Activated CD4-positive, alpha-beta memory T cell treated with anti-CD3 and anti-CD28 coated beads for 36 hours (primary cell): ENCODE measurements at regions not wholly inside any gene's neighbourhood (a gene's known extent, or its start where the extent isn't known, plus 50 kb on each side); places are given as distances from the start of the nearest gene placed in this dataset.

ENCODE experiments used
- CTCF ChIA-PET: fragments of 350-600 bp; sonication (Branson Sonifier 250); formaldehyde crosslinking; loops from one replicate; lab custom pipeline; 2021; ENCODE audit warnings: antibody characterized with exemption, inconsistent platforms; lab: Charles Lee
- POLR2A ChIA-PET: fragments of 350-600 bp; sonication (Branson Sonifier 250); formaldehyde crosslinking; loops from one replicate; lab custom pipeline; 2021; ENCODE audit warnings: antibody characterized with exemption; lab: Charles Lee
- DNase-seq: peaks from one replicate; pipeline ENCODE4 v3.0.0-alpha.2; 2020
- H3K27ac Mint-ChIP-seq: one replicate; pipeline ENCODE4 v1.8.0; 2021; ENCODE audit warnings: mixed read lengths
- H3K27me3 Mint-ChIP-seq: one replicate; pipeline ENCODE4 v1.8.0; 2021; ENCODE audit warnings: mixed read lengths
- H3K36me3 Mint-ChIP-seq: one replicate; pipeline ENCODE4 v1.8.0; 2021; ENCODE audit warnings: mixed read lengths
- H3K4me1 Mint-ChIP-seq: one replicate; pipeline ENCODE4 v1.8.0; 2021; ENCODE audit warnings: low read depth, mixed read lengths
- H3K4me3 Mint-ChIP-seq: one replicate; pipeline ENCODE4 v1.8.0; 2021; ENCODE audit warnings: mild to moderate bottlenecking, mixed read lengths
- H3K9me3 Mint-ChIP-seq: one replicate; pipeline ENCODE4 v1.8.0; 2021; ENCODE audit warnings: mixed read lengths
- intact Hi-C: fragments of 100-400 bp; cut with micrococcal nuclease; formaldehyde crosslinking; loops from one replicate; pipeline ENCODE4 v1.15.1; 2023

- H3K4me1 Mint-ChIP-seq = no peaks in the 10 kb centered on the region
- no peaks in the 10 kb centered on the region for H3K27me3 Mint-ChIP-seq
- POLR2A ChIA-PET = no interaction called here
- H3K9me3 Mint-ChIP-seq = peaks cover 9% of the 10 kb centered on the region
- H3K36me3 Mint-ChIP-seq = no peaks in the 10 kb centered on the region
- intact Hi-C loops = no loop called here
- no peak overlapping the region for H3K27ac Mint-ChIP-seq
- no peak for DNase-seq
- H3K4me3 Mint-ChIP-seq = no peak overlapping the region
- CTCF ChIA-PET = no interaction called here
Measured at GRCh38 chr9:27945386-27945785, 372.1 kb upstream of the C9orf72 start.

DNA sequence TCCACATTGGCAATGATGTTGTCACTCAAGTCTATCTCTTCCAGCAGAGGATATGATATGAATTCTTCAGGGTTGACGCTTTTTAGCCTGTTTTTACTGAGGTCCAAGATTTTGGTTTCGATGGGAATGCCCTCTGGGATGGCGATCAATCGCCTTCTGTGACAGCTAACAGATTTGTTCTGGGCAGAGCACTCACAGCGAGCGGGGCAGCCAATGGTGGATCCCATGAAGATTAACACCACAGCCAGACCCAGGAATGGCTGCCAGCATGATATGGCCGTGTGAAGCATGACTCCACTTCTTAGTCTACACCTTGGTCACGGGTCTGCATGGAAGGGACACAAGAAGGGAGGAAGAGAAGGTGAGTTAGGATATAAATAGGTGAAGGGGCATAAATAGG is 377.1 kb upstream of the C9orf72 start:
- POLR2A ChIA-PET = no interaction called here
- intact Hi-C loops = no loop called here

GRCh38 chr9:27954858-27955257 is 381.6 kb upstream of the C9orf72 start:
- H3K4me1 Mint-ChIP-seq = no peaks in the 10 kb centered on the region
- intact Hi-C loops = no loop called here
- CTCF ChIA-PET = no interaction called here

More for the DNA sequence above, 377.1 kb upstream of the C9orf72 start:
- no peak overlapping the region for H3K4me3 Mint-ChIP-seq
- H3K4me1 Mint-ChIP-seq = no peaks in the 10 kb centered on the region
- CTCF ChIA-PET = no interaction called here
- no peak overlapping the region for H3K27ac Mint-ChIP-seq
- H3K27me3 Mint-ChIP-seq = no peaks in the 10 kb centered on the region
- peaks cover 14% of the 10 kb centered on the region for H3K9me3 Mint-ChIP-seq
- no peaks in the 10 kb centered on the region for H3K36me3 Mint-ChIP-seq
- no peak for DNase-seq

GRCh38 chr9:27963836-27964235 is 390.6 kb upstream of the C9orf72 start:
- Mint-ChIP-seq H3K27ac (no peak overlapping the region), H3K27me3 (no peaks in the 10 kb centered on the region), H3K4me1 (no peaks in the 10 kb centered on the region), H3K9me3 (no peaks in the 10 kb centered on the region), H3K36me3 (no peaks in the 10 kb centered on the region), H3K4me3 (no peak overlapping the region)
- no peak for DNase-seq
- CTCF ChIA-PET = no interaction called here
- POLR2A ChIA-PET = no interaction called here
- intact Hi-C loops = no loop called here

More at GRCh38 chr9:27954858-27955257, 381.6 kb upstream of the C9orf72 start:
- Mint-ChIP-seq H3K9me3 (peaks cover 8% of the 10 kb centered on the region), H3K36me3 (no peaks in the 10 kb centered on the region), H3K4me3 (no peak overlapping the region), H3K27ac (no peak overlapping the region), H3K27me3 (no peaks in the 10 kb centered on the region)
- POLR2A ChIA-PET = no interaction called here
- DNase-seq = no peak

DNA sequence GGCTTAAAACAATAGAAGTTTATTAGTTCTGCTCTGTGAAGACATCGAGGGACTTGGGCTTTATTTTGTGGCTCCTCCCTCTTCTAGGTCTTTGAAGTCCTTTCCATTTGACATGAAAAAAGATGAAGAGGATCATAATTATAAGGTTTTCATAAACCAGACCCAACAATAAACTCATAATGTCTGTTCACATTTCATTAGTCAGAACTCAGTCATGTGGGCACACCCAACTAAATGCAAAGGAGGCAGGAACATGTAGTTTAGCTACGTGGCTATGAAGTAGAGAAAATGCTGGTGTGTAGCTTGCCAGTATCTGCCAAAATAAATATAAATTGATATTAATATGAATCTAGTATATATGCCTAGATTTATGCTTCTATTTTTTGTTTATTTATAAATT is 393.9 kb upstream of the C9orf72 start:
- no peaks in the 10 kb centered on the region for H3K27me3 Mint-ChIP-seq
- CTCF ChIA-PET = no interaction called here
- no peak overlapping the region for H3K27ac Mint-ChIP-seq
- POLR2A ChIA-PET = no interaction called here
- intact Hi-C loops = no loop called here
- no peaks in the 10 kb centered on the region for H3K4me1 Mint-ChIP-seq
- no peaks in the 10 kb centered on the region for H3K9me3 Mint-ChIP-seq
- no peak for DNase-seq
- H3K36me3 Mint-ChIP-seq = no peaks in the 10 kb centered on the region
- H3K4me3 Mint-ChIP-seq = no peak overlapping the region

DNA sequence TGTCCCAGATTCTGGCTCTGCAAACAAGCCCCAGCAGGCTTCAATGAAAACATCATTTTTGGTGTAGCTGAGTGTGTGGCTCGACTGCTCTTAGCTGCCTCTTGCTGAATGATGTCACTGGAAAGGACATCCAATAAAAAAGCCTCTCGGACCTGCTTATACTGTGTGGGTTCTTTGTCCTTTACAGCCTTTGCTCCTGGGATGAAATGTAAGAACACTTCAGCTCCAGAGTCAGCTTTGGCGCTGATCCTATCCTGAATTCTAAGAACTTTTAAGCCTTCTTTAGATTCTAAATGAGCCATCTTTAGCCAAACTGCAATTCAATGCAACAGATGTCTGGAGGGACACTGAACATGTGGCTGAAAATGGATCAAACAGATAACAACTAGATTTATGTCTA is 404.6 kb upstream of the C9orf72 start:
- H3K36me3 Mint-ChIP-seq = no peaks in the 10 kb centered on the region
- ChIA-PET POLR2A (no interaction called here), CTCF (no interaction called here)
- intact Hi-C loops = no loop called here
- no peak overlapping the region for H3K27ac Mint-ChIP-seq
- H3K9me3 Mint-ChIP-seq = no peaks in the 10 kb centered on the region
- H3K4me1 Mint-ChIP-seq = no peaks in the 10 kb centered on the region
- H3K4me3 Mint-ChIP-seq = no peak overlapping the region
- no peak for DNase-seq
- H3K27me3 Mint-ChIP-seq = no peaks in the 10 kb centered on the region

DNA sequence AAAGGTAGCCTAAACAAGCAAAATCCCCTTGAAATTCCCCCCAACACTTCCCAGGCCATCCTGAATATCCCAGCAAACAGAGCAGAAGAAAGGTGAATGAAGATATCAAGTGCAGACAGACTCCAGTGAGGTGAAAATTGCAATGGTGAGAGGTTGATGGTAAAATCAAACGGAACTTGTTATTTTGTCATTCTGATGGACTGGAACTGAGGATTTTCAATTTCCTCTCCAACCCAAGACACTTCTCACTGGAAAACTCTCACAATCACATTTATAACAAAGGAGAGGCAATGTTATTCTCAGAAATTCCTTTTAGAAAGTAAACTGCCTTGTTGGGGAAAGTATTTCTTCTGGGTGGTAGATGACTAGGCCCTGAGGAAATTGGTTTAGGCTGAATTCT is 412.4 kb upstream of the C9orf72 start:
- ChIA-PET POLR2A (no interaction called here), CTCF (no interaction called here)
- H3K4me1 Mint-ChIP-seq = no peaks in the 10 kb centered on the region
- H3K36me3 Mint-ChIP-seq = no peaks in the 10 kb centered on the region
- no peaks in the 10 kb centered on the region for H3K27me3 Mint-ChIP-seq
- H3K9me3 Mint-ChIP-seq = peaks cover 6% of the 10 kb centered on the region
- H3K27ac Mint-ChIP-seq = no peak overlapping the region
- no peak overlapping the region for H3K4me3 Mint-ChIP-seq
- DNase-seq = no peak
- intact Hi-C loops = no loop called here

GRCh38 chr9:27990524-27990923 is 417.2 kb upstream of the C9orf72 start:
- CTCF ChIA-PET = no interaction called here
- H3K4me3 Mint-ChIP-seq = no peak overlapping the region
- H3K27me3 Mint-ChIP-seq = no peaks in the 10 kb centered on the region
- intact Hi-C loops = no loop called here
- no peaks in the 10 kb centered on the region for H3K36me3 Mint-ChIP-seq
- H3K4me1 Mint-ChIP-seq = no peaks in the 10 kb centered on the region
- no peak overlapping the region for H3K27ac Mint-ChIP-seq
- POLR2A ChIA-PET = no interaction called here
- H3K9me3 Mint-ChIP-seq = peaks cover 6% of the 10 kb centered on the region
- DNase-seq = no peak

DNA sequence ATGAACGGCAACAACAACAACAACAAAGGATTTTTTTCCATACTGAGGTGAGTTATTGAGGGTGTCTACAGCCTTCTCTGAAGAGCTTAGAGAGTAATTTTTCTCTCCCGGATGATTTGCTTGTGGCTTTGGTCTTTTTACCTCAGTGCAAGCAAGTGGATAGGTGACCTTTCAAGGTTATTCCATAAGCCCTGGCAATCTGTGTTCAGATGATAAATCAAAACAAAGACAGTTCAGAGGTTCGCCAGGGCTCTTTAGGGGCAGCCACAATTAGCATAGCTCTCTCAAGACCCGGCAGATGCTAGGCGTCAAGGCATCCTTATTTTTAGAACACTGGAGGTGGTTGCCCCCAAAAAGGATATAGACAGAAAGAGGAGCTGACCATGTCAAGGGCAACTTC is 417.9 kb upstream of the C9orf72 start:
- CTCF ChIA-PET = no interaction called here
- POLR2A ChIA-PET = no interaction called here
- DNase-seq = no peak
- intact Hi-C loops = no loop called here
- Mint-ChIP-seq H3K9me3 (peaks cover 6% of the 10 kb centered on the region), H3K36me3 (no peaks in the 10 kb centered on the region), H3K4me1 (no peaks in the 10 kb centered on the region), H3K27ac (no peak overlapping the region), H3K4me3 (no peak overlapping the region), H3K27me3 (no peaks in the 10 kb centered on the region)

GRCh38 chr9:28001096-28001495 is 427.8 kb upstream of the C9orf72 start:
- Mint-ChIP-seq H3K9me3 (peaks cover 2% of the 10 kb centered on the region), H3K36me3 (no peaks in the 10 kb centered on the region), H3K4me3 (no peak overlapping the region), H3K27ac (no peak overlapping the region), H3K27me3 (no peaks in the 10 kb centered on the region), H3K4me1 (no peaks in the 10 kb centered on the region)
- CTCF ChIA-PET = no interaction called here
- DNase-seq = no peak
- POLR2A ChIA-PET = no interaction called here
- intact Hi-C loops = no loop called here

DNA sequence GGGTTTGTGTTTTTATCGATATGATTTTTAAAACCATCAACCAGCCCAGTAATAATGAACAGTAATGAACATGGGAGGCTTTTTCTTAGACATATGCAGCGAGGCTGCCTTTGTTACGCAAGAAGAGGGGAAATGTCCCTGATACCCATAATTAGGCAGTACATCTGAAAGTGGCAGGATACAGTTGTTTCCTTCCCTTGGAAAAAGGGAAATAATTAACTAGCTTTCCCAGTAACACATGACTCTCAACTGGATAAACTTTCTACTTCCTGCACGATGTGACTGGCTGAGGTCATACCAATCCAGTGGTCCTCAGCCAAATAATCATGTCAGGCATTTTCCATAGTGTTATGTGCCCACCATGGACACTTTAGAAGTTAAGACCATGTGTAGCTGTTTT is 431.6 kb upstream of the C9orf72 start:
- H3K36me3 Mint-ChIP-seq = no peaks in the 10 kb centered on the region
- no peak overlapping the region for H3K4me3 Mint-ChIP-seq
- ChIA-PET POLR2A (no interaction called here), CTCF (no interaction called here)
- intact Hi-C loops = no loop called here
- no peak overlapping the region for H3K27ac Mint-ChIP-seq
- DNase-seq = no peak
- no peaks in the 10 kb centered on the region for H3K4me1 Mint-ChIP-seq
- H3K9me3 Mint-ChIP-seq = peaks cover 2% of the 10 kb centered on the region
- no peaks in the 10 kb centered on the region for H3K27me3 Mint-ChIP-seq

DNA sequence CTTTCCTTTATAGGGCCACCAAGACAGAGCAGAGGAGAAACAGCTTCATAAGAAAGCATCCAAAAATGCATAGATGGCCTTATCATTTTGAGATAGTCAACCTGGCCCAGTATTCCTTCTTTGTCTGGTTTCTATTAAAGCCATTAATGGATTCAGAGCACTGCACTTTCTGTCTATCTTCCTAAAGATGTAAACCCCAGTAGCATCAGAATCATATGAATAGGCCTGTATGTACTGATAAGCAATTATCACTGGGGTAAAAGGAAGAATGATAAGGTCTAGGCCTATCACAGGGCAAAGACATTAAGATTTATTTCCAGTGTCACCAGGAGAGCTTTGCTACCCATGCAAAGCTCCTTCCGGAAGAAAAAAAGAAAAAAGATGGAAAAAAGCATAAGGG is 432.5 kb upstream of the C9orf72 start:
- intact Hi-C loops = no loop called here
- Mint-ChIP-seq H3K27ac (no peak overlapping the region), H3K36me3 (no peaks in the 10 kb centered on the region), H3K4me3 (no peak overlapping the region), H3K27me3 (no peaks in the 10 kb centered on the region), H3K9me3 (peaks cover 2% of the 10 kb centered on the region), H3K4me1 (no peaks in the 10 kb centered on the region)
- DNase-seq = no peak
- POLR2A ChIA-PET = no interaction called here
- CTCF ChIA-PET = interaction anchor here (0.7 kb wide), 1 partner anchor 16 kb away, joined by 3 read pairs; no protein-coding TSS in a partner anchor

DNA sequence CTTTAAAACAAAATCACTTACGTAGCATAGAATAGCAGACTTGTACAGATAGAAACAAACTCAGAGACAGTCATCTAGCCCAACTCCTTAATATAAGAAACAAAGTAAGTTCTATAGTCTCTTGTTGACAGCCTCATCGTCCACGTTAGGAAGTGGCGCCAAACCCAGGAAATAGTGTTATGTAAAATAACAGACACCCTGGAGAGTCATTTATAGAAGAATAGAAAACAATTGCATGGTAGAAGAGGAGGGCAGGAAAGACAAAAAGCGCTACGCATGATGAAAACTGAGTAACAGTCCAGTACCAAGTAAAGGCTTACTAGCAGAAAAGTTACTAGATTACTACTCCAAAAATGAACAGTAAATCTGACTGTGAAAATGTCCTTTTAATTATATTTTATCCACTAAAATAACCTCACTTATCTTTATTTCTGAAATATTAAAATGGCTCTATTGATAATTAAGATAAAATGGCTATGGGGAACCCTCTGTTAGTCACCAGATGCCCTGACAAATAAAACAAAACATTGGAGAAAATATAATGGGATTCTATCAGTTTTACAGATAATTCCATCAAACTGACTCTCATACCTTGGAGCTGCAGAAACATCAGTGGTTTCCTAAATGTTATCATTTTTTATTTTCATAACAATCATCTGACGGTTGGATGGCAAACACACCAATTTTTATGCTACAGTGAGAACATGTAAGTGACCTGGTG is 434.0 kb upstream of the C9orf72 start:
- H3K27ac Mint-ChIP-seq = no peak overlapping the region
- POLR2A ChIA-PET = no interaction called here

More for the DNA sequence above, 434.0 kb upstream of the C9orf72 start:
- no peaks in the 10 kb centered on the region for H3K27me3 Mint-ChIP-seq
- no peaks in the 10 kb centered on the region for H3K9me3 Mint-ChIP-seq
- H3K36me3 Mint-ChIP-seq = no peaks in the 10 kb centered on the region
- DNase-seq = no peak
- no peak overlapping the region for H3K4me3 Mint-ChIP-seq
- CTCF ChIA-PET = no interaction called here
- intact Hi-C loops = no loop called here
- no peaks in the 10 kb centered on the region for H3K4me1 Mint-ChIP-seq
